SK-N-MC (cell line): ENCODE measurements at regions not wholly inside any gene's neighbourhood (a gene's known extent, or its start where the extent isn't known, plus 50 kb on each side); places are given as distances from the start of the nearest gene placed in this dataset.

Source experiments
- EZH2 ChIP-seq: fragments of 200-600 bp; sonication (generic); IDR thresholded peaks from one replicate; pipeline ENCODE4 v1.6.1; 2017; ENCODE audit warnings: antibody characterized with exemption
- FOXP2 ChIP-seq: optimal IDR thresholded peaks from 2 replicates; pipeline ENCODE3; 2011; ENCODE audit warnings: mild to moderate bottlenecking, moderate library complexity; ENCODE audit not compliant: insufficient read depth; ENCODE audit errors: extremely low read length, control extremely low read depth
- POLR2AphosphoS5 ChIP-seq: IDR thresholded peaks from 2 replicates; pipeline ENCODE4 v1.6.1; 2012; ENCODE audit warnings: mild to moderate bottlenecking, low read depth, low read length, borderline replicate concordance

DNA sequence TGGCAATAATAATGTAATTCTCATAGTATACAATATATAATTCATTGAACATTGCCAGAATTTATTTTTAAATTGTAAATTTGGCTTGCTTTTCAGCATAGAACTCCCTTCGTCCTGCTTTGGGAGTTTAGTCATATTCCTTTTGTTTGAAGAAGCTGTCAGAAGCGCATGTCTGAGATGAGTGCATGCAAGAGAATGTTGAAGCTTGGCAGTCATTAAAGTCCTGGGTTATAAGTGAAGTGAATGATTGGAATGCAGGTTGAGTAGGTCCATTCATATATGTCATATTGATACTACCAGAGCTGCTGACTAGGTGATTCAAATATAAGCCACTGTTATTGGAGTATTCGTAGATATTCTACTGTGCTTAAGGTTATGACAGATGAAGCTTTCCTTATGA, 243.6 kb upstream of the MDFIC2 start:
- TF ChIP-seq POLR2AphosphoS5 = no peak
- no peak for TF ChIP-seq EZH2
- no peak for TF ChIP-seq FOXP2
